Uterus (tissue), 2 donors: ENCODE measurements at regions not wholly inside any gene's neighbourhood (a gene's known extent, or its start where the extent isn't known, plus 50 kb on each side); places are given as distances from the start of the nearest gene placed in this dataset.

ENCODE experiments used
- POLR2A ChIP-seq, 2 donors: fragments of 450-650 bp; IDR thresholded peaks; one replicate each; pipeline ENCODE4 v1.6.1; 2016; ENCODE audit warnings: antibody characterized with exemption in 2 of 2, mild to moderate bottlenecking in 1 of 2, moderate library complexity in 1 of 2
- TF ChIP-seq, protein P1 (sequence below), 4 experiments: fragments of 200-600 bp in 2 of 4; fragments of 450-650 bp in 2 of 4; sonication (generic) in 2 of 4; IDR thresholded peaks; one replicate each; pipeline ENCODE4 v1.5.1; 2016 to 2019; ENCODE audit warnings: antibody characterized with exemption in 4 of 4, mild to moderate bottlenecking in 2 of 4, moderate library complexity in 1 of 4

DNA sequence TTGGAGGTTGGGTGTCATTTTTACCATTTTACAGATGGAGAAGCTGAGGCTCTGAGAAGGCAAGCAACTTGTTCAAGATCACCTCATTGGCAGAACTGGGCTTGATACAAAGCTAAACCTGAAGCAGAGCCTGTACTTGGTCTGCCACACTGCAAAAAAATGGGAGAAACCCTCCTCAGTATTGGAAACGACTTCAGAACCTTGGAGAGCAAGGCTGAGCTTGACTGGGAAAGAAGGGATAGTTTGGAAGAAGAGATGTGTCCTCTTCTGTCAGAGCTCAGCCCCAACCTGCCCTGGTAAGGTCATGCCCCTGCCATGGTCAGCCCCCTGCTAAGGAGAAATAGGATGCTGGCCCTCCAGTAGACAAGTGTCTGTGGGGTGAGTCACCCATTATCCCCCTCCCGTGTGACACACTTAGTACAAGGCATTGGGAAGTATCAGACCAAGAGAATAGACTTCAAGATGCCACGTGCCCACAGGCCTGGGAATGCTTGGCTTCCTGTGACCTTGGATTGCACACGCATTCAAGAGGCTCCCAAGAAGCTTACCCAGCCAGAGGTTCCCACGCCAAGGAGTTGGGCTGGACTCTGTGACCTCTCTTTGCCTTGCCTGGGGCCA lies 56.2 kb upstream of the SMNDC1 start:
- TF ChIP-seq, protein P1, sequence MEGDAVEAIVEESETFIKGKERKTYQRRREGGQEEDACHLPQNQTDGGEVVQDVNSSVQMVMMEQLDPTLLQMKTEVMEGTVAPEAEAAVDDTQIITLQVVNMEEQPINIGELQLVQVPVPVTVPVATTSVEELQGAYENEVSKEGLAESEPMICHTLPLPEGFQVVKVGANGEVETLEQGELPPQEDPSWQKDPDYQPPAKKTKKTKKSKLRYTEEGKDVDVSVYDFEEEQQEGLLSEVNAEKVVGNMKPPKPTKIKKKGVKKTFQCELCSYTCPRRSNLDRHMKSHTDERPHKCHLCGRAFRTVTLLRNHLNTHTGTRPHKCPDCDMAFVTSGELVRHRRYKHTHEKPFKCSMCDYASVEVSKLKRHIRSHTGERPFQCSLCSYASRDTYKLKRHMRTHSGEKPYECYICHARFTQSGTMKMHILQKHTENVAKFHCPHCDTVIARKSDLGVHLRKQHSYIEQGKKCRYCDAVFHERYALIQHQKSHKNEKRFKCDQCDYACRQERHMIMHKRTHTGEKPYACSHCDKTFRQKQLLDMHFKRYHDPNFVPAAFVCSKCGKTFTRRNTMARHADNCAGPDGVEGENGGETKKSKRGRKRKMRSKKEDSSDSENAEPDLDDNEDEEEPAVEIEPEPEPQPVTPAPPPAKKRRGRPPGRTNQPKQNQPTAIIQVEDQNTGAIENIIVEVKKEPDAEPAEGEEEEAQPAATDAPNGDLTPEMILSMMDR (IDR thresholded peaks at IDR 0.05) = no peak
- TF ChIP-seq POLR2A (IDR thresholded peaks at IDR 0.05) = no peak
